Gastroesophageal sphincter (tissue), 4 donors: ENCODE measurements at regions not wholly inside any gene's neighbourhood (a gene's known extent, or its start where the extent isn't known, plus 50 kb on each side); places are given as distances from the start of the nearest gene placed in this dataset.

ENCODE experiments used
- ATAC-seq: fragments of 150-250 bp; one replicate; pipeline ENCODE4 v1.9.1; 2016; ENCODE audit warnings: mild to moderate bottlenecking, moderate library complexity
- H3K27ac ChIP-seq, 4 donors: fragments of 200-600 bp; sonication (generic) in 3 of 4; 1 replicate in 3 of 4; 2 replicates in 1 of 4; pipeline ENCODE4 v1.5.1; 2016 to 2019
- H3K27me3 ChIP-seq: fragments of 200-600 bp; sonication (generic); one replicate; pipeline ENCODE4 v1.5.1; 2019
- H3K36me3 ChIP-seq, 2 donors: fragments of 200-600 bp; sonication (generic); one replicate each; pipeline ENCODE4 v1.5.1; 2019; ENCODE audit warnings: control low read depth in 1 of 2
- H3K4me1 ChIP-seq, 3 donors: fragments of 200-600 bp; sonication (generic); 1 replicate in 2 of 3; 2 replicates in 1 of 3; pipeline ENCODE4 v1.5.1; 2016 to 2019; ENCODE audit warnings: control low read depth in 2 of 3
- H3K4me3 ChIP-seq, 2 donors: fragments of 200-600 bp; sonication (generic); one replicate each; pipeline ENCODE4 v1.5.1; 2019; ENCODE audit warnings: mild to moderate bottlenecking in 1 of 2, moderate library complexity in 1 of 2
- H3K9me3 ChIP-seq, 3 donors: fragments of 200-600 bp; sonication (generic); one replicate each; pipeline ENCODE4 v1.5.1; 2017 to 2019; ENCODE audit warnings: control low read depth in 2 of 3
- CTCF ChIP-seq, 4 experiments: fragments of 200-600 bp in 2 of 4; fragments of 450-650 bp in 2 of 4; sonication (generic) in 1 of 4; IDR thresholded peaks; one replicate each; pipeline ENCODE4 v1.5.1; 2017 to 2019; ENCODE audit warnings: antibody characterized with exemption in 4 of 4, mild to moderate bottlenecking in 2 of 4, moderate library complexity in 2 of 4
- EP300 ChIP-seq: sonication (generic); formaldehyde crosslinking; IDR thresholded peaks from one replicate; pipeline ENCODE4 v1.6.1; 2017; ENCODE audit warnings: antibody characterized with exemption, mild to moderate bottlenecking
- POLR2A ChIP-seq, 2 donors: fragments of 450-650 bp; IDR thresholded peaks; one replicate each; pipeline ENCODE4 v1.6.1; 2017; ENCODE audit warnings: antibody characterized with exemption in 2 of 2, mild to moderate bottlenecking in 2 of 2, moderate library complexity in 1 of 2
- POLR2AphosphoS5 ChIP-seq: sonication (generic); formaldehyde crosslinking; IDR thresholded peaks from one replicate; pipeline ENCODE4 v1.6.1; 2017; ENCODE audit warnings: antibody characterized with exemption
- WGBS, 2 donors: methylation state at CpG; one replicate each; pipeline ENCODE4 v1.1.5; 2018; ENCODE audit warnings: low coverage in 1 of 2; 5-methylcytosine and 5-hydroxymethylcytosine counted together

GRCh38 chr2:156708051-156708450 is 271.9 kb downstream of the GPD2 start:
- H3K4me1 ChIP-seq = peaks cover 0 to 13% (median 0%) of the 10 kb centered on the region in 3 donors
- H3K27me3 ChIP-seq = no peaks in the 10 kb centered on the region
- ATAC-seq = no peak
- H3K9me3 ChIP-seq = no peaks in the 10 kb centered on the region
- no peaks in the 10 kb centered on the region for H3K36me3 ChIP-seq
- no peak overlapping the region for H3K27ac ChIP-seq
- TF ChIP-seq POLR2AphosphoS5 (no peak), CTCF (IDR thresholded peaks at IDR 0.05) (no peak), EP300 (no peak), POLR2A (IDR thresholded peaks at IDR 0.05) (no peak)
- H3K4me3 ChIP-seq = no peak overlapping the region
- WGBS, 2 donors = 90 to 100% methylated on average over 1 to 2 of the region's 2 CpGs

GRCh38 chr2:156709091-156709490 is 272.9 kb downstream of the GPD2 start:
- TF ChIP-seq POLR2AphosphoS5 (no peak), CTCF (IDR thresholded peaks at IDR 0.05) (no peak), POLR2A (IDR thresholded peaks at IDR 0.05) (no peak), EP300 (no peak)

GRCh38 chr2:156719036-156719435 is 282.9 kb downstream of the GPD2 start:
- H3K27me3 ChIP-seq = no peaks in the 10 kb centered on the region
- no peaks in the 10 kb centered on the region for H3K4me1 ChIP-seq
- H3K27ac ChIP-seq = no peak overlapping the region
- no peak overlapping the region for H3K4me3 ChIP-seq
- TF ChIP-seq CTCF (IDR thresholded peaks at IDR 0.05) = no peak
- no peaks in the 10 kb centered on the region for H3K36me3 ChIP-seq
- H3K9me3 ChIP-seq = no peaks in the 10 kb centered on the region
- WGBS, 2 donors = 53 to 63% methylated on average over 3 of the region's 3 CpGs
- no peak for ATAC-seq

More at GRCh38 chr2:156709091-156709490, 272.9 kb downstream of the GPD2 start:
- 83 to 85% methylated on average over 4 of the region's 4 CpGs for WGBS, 2 donors
- Histone ChIP-seq H3K27me3 (no peaks in the 10 kb centered on the region), H3K4me3 (no peak overlapping the region), H3K9me3 (no peaks in the 10 kb centered on the region), H3K27ac (no peak overlapping the region), H3K36me3 (no peaks in the 10 kb centered on the region), H3K4me1 (peaks cover 0 to 2% (median 0%) of the 10 kb centered on the region in 3 donors)
- peak; percentile 27 for ATAC-seq

- Histone ChIP-seq H3K36me3 (no peaks in the 10 kb centered on the region), H3K27me3 (no peaks in the 10 kb centered on the region), H3K27ac (no peak overlapping the region), H3K4me1 (no peaks in the 10 kb centered on the region), H3K9me3 (no peaks in the 10 kb centered on the region), H3K4me3 (no peak overlapping the region)
- no peak for ATAC-seq
- TF ChIP-seq EP300 (no peak), CTCF (IDR thresholded peaks at IDR 0.05) (no peak), POLR2A (IDR thresholded peaks at IDR 0.05) (no peak), POLR2AphosphoS5 (no peak)
Observed at GRCh38 chr2:156727867-156728266, 291.7 kb downstream of the GPD2 start.

- Histone ChIP-seq H3K27ac (no peak overlapping the region), H3K27me3 (no peaks in the 10 kb centered on the region), H3K4me3 (no peak overlapping the region), H3K36me3 (no peaks in the 10 kb centered on the region), H3K4me1 (no peaks in the 10 kb centered on the region), H3K9me3 (no peaks in the 10 kb centered on the region)
- WGBS, 2 donors = 78 to 86% methylated on average over 2 of the region's 2 CpGs
- no peak for TF ChIP-seq CTCF (IDR thresholded peaks at IDR 0.05)
- TF ChIP-seq POLR2A (IDR thresholded peaks at IDR 0.05) = no peak
- TF ChIP-seq EP300 = no peak
- TF ChIP-seq POLR2AphosphoS5 = no peak
- no peak for ATAC-seq
Observed at GRCh38 chr2:156728328-156728727, 292.1 kb downstream of the GPD2 start.
